Endothelial cell (in vitro differentiated cells): ENCODE measurements at regions not wholly inside any gene's neighbourhood (a gene's known extent, or its start where the extent isn't known, plus 50 kb on each side); places are given as distances from the start of the nearest gene placed in this dataset.

Experiments used
- DNase-seq: peaks from one replicate; pipeline ENCODE4 v3.0.0; 2021; ENCODE audit warnings: low spot score
- H3K27ac Mint-ChIP-seq: one replicate; pipeline ENCODE4 v1.8.0; 2021; ENCODE audit warnings: mixed read lengths, inconsistent platforms; ENCODE audit not compliant: unreplicated experiment
- H3K27me3 Mint-ChIP-seq: one replicate; pipeline ENCODE4 v1.8.0; 2021; ENCODE audit warnings: mild to moderate bottlenecking, moderate library complexity, mixed read lengths, inconsistent platforms; ENCODE audit not compliant: unreplicated experiment
- H3K36me3 Mint-ChIP-seq: one replicate; pipeline ENCODE4 v1.8.0; 2021; ENCODE audit warnings: mild to moderate bottlenecking, low read depth, mixed read lengths, inconsistent platforms; ENCODE audit not compliant: unreplicated experiment
- H3K4me1 Mint-ChIP-seq: one replicate; pipeline ENCODE4 v1.8.0; 2021; ENCODE audit warnings: mild to moderate bottlenecking, mixed read lengths, inconsistent platforms; ENCODE audit not compliant: unreplicated experiment
- H3K4me3 Mint-ChIP-seq: one replicate; pipeline ENCODE4 v1.8.0; 2021; ENCODE audit warnings: mild to moderate bottlenecking, mixed read lengths, inconsistent platforms; ENCODE audit not compliant: unreplicated experiment
- H3K9me3 Mint-ChIP-seq: one replicate; pipeline ENCODE4 v1.8.0; 2021; ENCODE audit warnings: mixed read lengths, inconsistent platforms; ENCODE audit not compliant: unreplicated experiment
- CTCF ChIP-seq: fragments of 200-600 bp; sonication (generic); IDR thresholded peaks from one replicate; pipeline ENCODE4 v1.5.0; 2021; ENCODE audit warnings: antibody characterized with exemption; ENCODE audit not compliant: unreplicated experiment

GRCh38 chr12:126534942-126535341, 1469.7 kb downstream of the AACS start:
- Mint-ChIP-seq H3K9me3 (peaks cover 13% of the 10 kb centered on the region), H3K27me3 (no peaks in the 10 kb centered on the region), H3K27ac (no peak overlapping the region), H3K4me1 (no peaks in the 10 kb centered on the region), H3K36me3 (peaks cover under 1% of the 10 kb centered on the region), H3K4me3 (no peak overlapping the region)
- no peak for DNase-seq
- no peak for TF ChIP-seq CTCF

GRCh38 chr12:126535971-126536370, 1470.7 kb downstream of the AACS start:
- Mint-ChIP-seq H3K4me3 (no peak overlapping the region), H3K36me3 (no peaks in the 10 kb centered on the region)

GRCh38 chr12:126537961-126538530, 1472.8 kb downstream of the AACS start:
- H3K27me3 Mint-ChIP-seq: no peaks in the 10 kb centered on the region
- no peaks in the 10 kb centered on the region for H3K36me3 Mint-ChIP-seq

More at GRCh38 chr12:126535971-126536370, 1470.7 kb downstream of the AACS start:
- no peaks in the 10 kb centered on the region for H3K4me1 Mint-ChIP-seq
- H3K27me3 Mint-ChIP-seq: no peaks in the 10 kb centered on the region
- no peak overlapping the region for H3K27ac Mint-ChIP-seq
- DNase-seq: no peak
- peaks cover 13% of the 10 kb centered on the region for H3K9me3 Mint-ChIP-seq
- no peak for TF ChIP-seq CTCF

GRCh38 chr12:126538888-126539287, 1473.7 kb downstream of the AACS start:
- peaks cover 21% of the 10 kb centered on the region for H3K9me3 Mint-ChIP-seq
- DNase-seq: no peak
- no peaks in the 10 kb centered on the region for H3K4me1 Mint-ChIP-seq
- no peak for TF ChIP-seq CTCF
- no peak overlapping the region for H3K4me3 Mint-ChIP-seq
- H3K27ac Mint-ChIP-seq: no peak overlapping the region
- no peaks in the 10 kb centered on the region for H3K36me3 Mint-ChIP-seq
- H3K27me3 Mint-ChIP-seq: no peaks in the 10 kb centered on the region

More at GRCh38 chr12:126537961-126538530, 1472.8 kb downstream of the AACS start:
- Mint-ChIP-seq H3K4me1 (no peaks in the 10 kb centered on the region), H3K4me3 (no peak overlapping the region), H3K9me3 (peaks cover 23% of the 10 kb centered on the region), H3K27ac (no peak overlapping the region)
- TF ChIP-seq CTCF: no peak
- no peak for DNase-seq

GRCh38 chr12:126545411-126545810, 1480.2 kb downstream of the AACS start:
- H3K9me3 Mint-ChIP-seq: peaks cover 20% of the 10 kb centered on the region
- TF ChIP-seq CTCF: no peak
- DNase-seq: no peak
- H3K27ac Mint-ChIP-seq: no peak overlapping the region
- peaks cover 6% of the 10 kb centered on the region for H3K27me3 Mint-ChIP-seq
- no peaks in the 10 kb centered on the region for H3K36me3 Mint-ChIP-seq
- no peaks in the 10 kb centered on the region for H3K4me1 Mint-ChIP-seq
- no peak overlapping the region for H3K4me3 Mint-ChIP-seq
